PC-3 (cell line): ENCODE measurements at regions not wholly inside any gene's neighbourhood (a gene's known extent, or its start where the extent isn't known, plus 50 kb on each side); places are given as distances from the start of the nearest gene placed in this dataset.

Source experiments
- ATAC-seq: fragments of 200-7000 bp; cut with Tn5 transposase; 2 replicates; pipeline ENCODE4 v1.9.1; 2020; ENCODE audit warnings: mild to moderate bottlenecking, moderate library complexity
- BruUV-seq: library from RNA; stranded (reverse); fragments of 400-500 nt; replicated peaks from 2 replicates; lab custom pipeline; 2021; lab: Mats Ljungman, UMichigan
- CTCF ChIA-PET: fragments of 300-600 bp; sonication (Branson Sonifier 250); formaldehyde crosslinking; loops from one replicate; lab custom pipeline; 2022; ENCODE audit warnings: antibody characterized with exemption; lab: Charles Lee
- POLR2A ChIA-PET: fragments of 300-600 bp; sonication (Branson Sonifier 250); formaldehyde crosslinking; loops from one replicate; lab custom pipeline; 2022; ENCODE audit warnings: antibody characterized with exemption; ENCODE audit not compliant: unreplicated experiment; lab: Charles Lee
- DNase-seq: peaks from one replicate; pipeline ENCODE4 v3.0.0-alpha.2; 2015
- H2AFZ ChIP-seq: fragments of 300-600 bp; sonication (generic); 2 replicates; pipeline ENCODE4 v1.6.0; 2016; ENCODE audit warnings: antibody characterized with exemption, low read length
- H3F3A ChIP-seq: fragments of 300-600 bp; sonication (generic); one replicate; pipeline ENCODE4 v1.6.0; 2017; ENCODE audit warnings: antibody characterized with exemption, low read length, control low read depth, mild to moderate bottlenecking; ENCODE audit not compliant: unreplicated experiment
- H3K27ac ChIP-seq: fragments of 300-600 bp; sonication (generic); 2 replicates; pipeline ENCODE4 v1.5.1; 2016; ENCODE audit warnings: mild to moderate bottlenecking, low read length
- H3K27me3 ChIP-seq: fragments of 300-600 bp; sonication (generic); 2 replicates; pipeline ENCODE4 v1.6.1; 2016; ENCODE audit warnings: low read length, mixed read lengths
- H3K36me3 ChIP-seq: fragments of 300-600 bp; sonication (generic); 2 replicates; pipeline ENCODE4 v1.6.1; 2016; ENCODE audit warnings: low read depth, mixed run types, low read length, mixed read lengths
- H3K4me1 ChIP-seq: fragments of 300-600 bp; sonication (generic); 2 replicates; pipeline ENCODE4 v1.5.1; 2016; ENCODE audit warnings: low read length; ENCODE audit not compliant: insufficient read depth
- H3K4me2 ChIP-seq: fragments of 300-600 bp; sonication (generic); 2 replicates; pipeline ENCODE4 v1.6.0; 2016; ENCODE audit warnings: low read length
- H3K4me3 ChIP-seq: fragments of 300-600 bp; sonication (generic); 2 replicates; pipeline ENCODE4 v1.5.1; 2016; ENCODE audit warnings: mild to moderate bottlenecking, low read length, mixed read lengths
- H3K79me2 ChIP-seq: fragments of 300-600 bp; sonication (generic); 2 replicates; pipeline ENCODE4 v1.6.1; 2017; ENCODE audit warnings: low read length, mixed read lengths
- H3K9ac ChIP-seq: fragments of 300-600 bp; sonication (generic); 2 replicates; pipeline ENCODE4 v1.6.0; 2016; ENCODE audit warnings: mild to moderate bottlenecking, low read length
- H3K9me2 ChIP-seq: fragments of 300-600 bp; sonication (generic); replicated peaks from 2 replicates; pipeline ENCODE4 v1.6.1; 2016; ENCODE audit warnings: mixed run types, low read length, mixed read lengths
- H3K9me3 ChIP-seq: fragments of 300-600 bp; sonication (generic); 2 replicates; pipeline ENCODE4 v1.6.1; 2016; ENCODE audit warnings: low read length, mixed read lengths
- H4K20me1 ChIP-seq: fragments of 300-600 bp; sonication (generic); 2 replicates; pipeline ENCODE4 v1.6.1; 2016; ENCODE audit warnings: low read length, mixed read lengths
- CTCF ChIP-seq: fragments of 300-600 bp; sonication (generic); conservative IDR thresholded peaks from 2 replicates; pipeline ENCODE4 v1.5.1; 2017; ENCODE audit warnings: antibody characterized with exemption, low read depth, mild to moderate bottlenecking, low read length
- EZH2 ChIP-seq: fragments of 300-600 bp; sonication (generic); IDR thresholded peaks from one replicate; pipeline ENCODE4 v1.6.1; 2017; ENCODE audit warnings: antibody characterized with exemption, mild to moderate bottlenecking, low read length; ENCODE audit not compliant: unreplicated experiment
- EZH2phosphoT487 ChIP-seq: fragments of 300-600 bp; sonication (generic); IDR thresholded peaks from 2 replicates; pipeline ENCODE4 v1.6.1; 2018; ENCODE audit warnings: mild to moderate bottlenecking, antibody characterized with exemption, low read length, borderline replicate concordance
- intact Hi-C: fragments of 100-400 bp; cut with micrococcal nuclease; formaldehyde crosslinking; loops from 2 replicates; pipeline ENCODE4 v1.9.0; 2023

- peaks cover 23% of the 10 kb centered on the region for H3K4me1 ChIP-seq
- peak overlapping the region; percentile 7; the same call in 1 of the 2 replicates for H3K4me2 ChIP-seq
- H4K20me1 ChIP-seq: no peaks in the 10 kb centered on the region
- no peaks in the 10 kb centered on the region for H3F3A ChIP-seq
- no peaks in the 10 kb centered on the region for H3K79me2 ChIP-seq
- no peaks in the 10 kb centered on the region for H3K9me2 ChIP-seq
- H3K36me3 ChIP-seq: no peaks in the 10 kb centered on the region
- CTCF ChIA-PET: no interaction called here
- POLR2A ChIA-PET: no interaction called here
- no peak overlapping the region for H3K4me3 ChIP-seq
- no TSS peak for BruUV-seq
- no peak overlapping the region for H2AFZ ChIP-seq
- DNase-seq: peak; percentile 66
- H3K27me3 ChIP-seq: no peaks in the 10 kb centered on the region
- intact Hi-C loops: loop anchor here (1.0 to 5.0 kb wide), 8 partner anchors 14 to 1947 kb away; partner anchors contain the start of gene ADAMTS1
- no peak for TF ChIP-seq CTCF
- no peak for TF ChIP-seq EZH2phosphoT487
- no peak for TF ChIP-seq EZH2
- no peaks in the 10 kb centered on the region for H3K9me3 ChIP-seq
- peak; percentile 83 for ATAC-seq
- no peak overlapping the region for H3K9ac ChIP-seq
- peak overlapping the region; percentile 34 for H3K27ac ChIP-seq
Measured at GRCh38 chr21:28794371-28794851, 198.3 kb downstream of the LTN1 start.

GRCh38 chr21:28793043-28793442 lies 199.6 kb downstream of the LTN1 start:
- no peak overlapping the region for H3K4me3 ChIP-seq
- ATAC-seq (peak; percentile 25; the same call in 1 of the 2 replicates), DNase-seq (peak; percentile 49)
- no peaks in the 10 kb centered on the region for H3F3A ChIP-seq
- no peaks in the 10 kb centered on the region for H3K79me2 ChIP-seq
- CTCF ChIA-PET: no interaction called here
- intact Hi-C loops: loop anchor here (1.0 to 5.0 kb wide), 6 partner anchors 48 to 1946 kb away; partner anchors contain the start of gene ADAMTS1
- POLR2A ChIA-PET: no interaction called here
- no TSS peak for BruUV-seq
- H4K20me1 ChIP-seq: no peaks in the 10 kb centered on the region
- no peak overlapping the region for H3K27ac ChIP-seq
- no peak overlapping the region for H3K9ac ChIP-seq
- H2AFZ ChIP-seq: no peak overlapping the region
- H3K9me3 ChIP-seq: no peaks in the 10 kb centered on the region
- H3K36me3 ChIP-seq: no peaks in the 10 kb centered on the region
- H3K9me2 ChIP-seq: no peaks in the 10 kb centered on the region
- H3K27me3 ChIP-seq: no peaks in the 10 kb centered on the region
- TF ChIP-seq EZH2phosphoT487: no peak
- peak; percentile 66 for TF ChIP-seq CTCF
- TF ChIP-seq EZH2: no peak
- H3K4me1 ChIP-seq: peaks cover 23% of the 10 kb centered on the region
- no peak overlapping the region for H3K4me2 ChIP-seq

GRCh38 chr21:28791595-28792282 lies 200.9 kb downstream of the LTN1 start:
- no TSS peak for BruUV-seq

More at GRCh38 chr21:28791595-28792282, 200.9 kb downstream of the LTN1 start:
- Histone ChIP-seq H3K4me3 (no peak overlapping the region), H4K20me1 (no peaks in the 10 kb centered on the region), H3K79me2 (no peaks in the 10 kb centered on the region), H3K27me3 (no peaks in the 10 kb centered on the region), H3K9me3 (no peaks in the 10 kb centered on the region), H3K4me2 (no peak overlapping the region), H3K9me2 (no peaks in the 10 kb centered on the region), H2AFZ (no peak overlapping the region), H3K9ac (no peak overlapping the region), H3K4me1 (peaks cover 23% of the 10 kb centered on the region), H3K36me3 (no peaks in the 10 kb centered on the region), H3K27ac (no peak overlapping the region), H3F3A (no peaks in the 10 kb centered on the region)
- intact Hi-C loops: loop anchor here (5.0 kb wide), 4 partner anchors 154 to 1944 kb away; partner anchors contain the start of gene ADAMTS1
- DNase-seq: no peak
- no peak for ATAC-seq
- CTCF ChIA-PET: no interaction called here
- TF ChIP-seq CTCF: no peak
- no peak for TF ChIP-seq EZH2phosphoT487
- TF ChIP-seq EZH2: no peak
- POLR2A ChIA-PET: no interaction called here
